ENCODE measurements at regions not wholly inside any gene's neighbourhood (a gene's known extent, or its start where the extent isn't known, plus 50 kb on each side); places are given as distances from the start of the nearest gene placed in this dataset.

GRCh38 chr1:34358636-34359035, 181.9 kb downstream of the C1orf94 start:
- no peak for TF ChIP-seq ZFP41 (tag by site-specific recombination; IDR thresholded peaks at IDR 0.05; ENCODE audit: borderline replicate concordance)
- TF ChIP-seq ZEB2 (tag by site-specific recombination; IDR thresholded peaks at IDR 0.05): no peak
- TF ChIP-seq ZBTB20 (tag by site-specific recombination; IDR thresholded peaks at IDR 0.05): no peak
- TF ChIP-seq TCF7L2 (IDR thresholded peaks at IDR 0.05; ENCODE audit: borderline replicate concordance, low read depth, low read length): no peak
- TF ChIP-seq HOXA7 (CRISPR knock-in tag; IDR thresholded peaks at IDR 0.05; ENCODE audit: borderline replicate concordance): no peak
- TF ChIP-seq CTCF (tag by site-specific recombination; IDR thresholded peaks at IDR 0.05): no peak
- no peak for TF ChIP-seq KLF17 (tag by site-specific recombination; IDR thresholded peaks at IDR 0.05)
- no peak for TF ChIP-seq ZNF561 (tag by site-specific recombination; IDR thresholded peaks at IDR 0.05; ENCODE audit: borderline replicate concordance)
- TF ChIP-seq ZNF311 (tag by site-specific recombination; IDR thresholded peaks at IDR 0.05; ENCODE audit: borderline replicate concordance): no peak
